MV-4-11 (cell line): ENCODE measurements at regions not wholly inside any gene's neighbourhood (a gene's known extent, or its start where the extent isn't known, plus 50 kb on each side); places are given as distances from the start of the nearest gene placed in this dataset.
A peak's percentile ranks its signal among the peaks of the same experiment; 100 is the strongest.
"Not testable (repeated sequence)": the region's sequence is repeated elsewhere in the genome, so short reads cannot be mapped to it uniquely, and the experiment has no call there.

Source experiments
- DNase-seq: peaks from one replicate; lab custom pipeline; 2025; lab: John Stamatoyannopoulos, UW

- no peak for DNase-seq
Observed at GRCh38 chr9:15033316-15033715, 123.1 kb upstream of the FREM1 start.

GRCh38 chr9:15032860-15033259, 122.6 kb upstream of the FREM1 start:
- DNase-seq = no peak

GRCh38 chr9:15021146-15021545, 110.9 kb upstream of the FREM1 start:
- no peak for DNase-seq

GRCh38 chr9:15018096-15018637, 107.9 kb upstream of the FREM1 start:
- DNase-seq = no peak

- no peak for DNase-seq
Observed at GRCh38 chr9:15010581-15010980, 100.4 kb upstream of the FREM1 start.

- DNase-seq = no peak
Observed at GRCh38 chr9:15007698-15008097, 97.5 kb upstream of the FREM1 start.

GRCh38 chr9:14994738-14995137, 84.5 kb upstream of the FREM1 start:
- peak; percentile 64 for DNase-seq

GRCh38 chr9:14993901-14994554, 83.8 kb upstream of the FREM1 start:
- no peak for DNase-seq

GRCh38 chr9:14993061-14993800, 83.0 kb upstream of the FREM1 start:
- DNase-seq = no peak

GRCh38 chr9:14992516-14992915, 82.3 kb upstream of the FREM1 start:
- DNase-seq = no peak

- peak; percentile 81 for DNase-seq
Observed at GRCh38 chr9:14992081-14992480, 81.9 kb upstream of the FREM1 start.

- not testable (repeated sequence) for DNase-seq
Observed at GRCh38 chr9:14990647-14991046, 80.4 kb upstream of the FREM1 start.

GRCh38 chr9:14989811-14990210, 79.6 kb upstream of the FREM1 start:
- DNase-seq = no peak

- DNase-seq = not testable (repeated sequence)
Observed at GRCh38 chr9:14989336-14989735, 79.1 kb upstream of the FREM1 start.

GRCh38 chr9:14987858-14988257, 77.6 kb upstream of the FREM1 start:
- no peak for DNase-seq

- no peak for DNase-seq
Observed at GRCh38 chr9:14985419-14985818, 75.2 kb upstream of the FREM1 start.

GRCh38 chr9:14983599-14983998, 73.4 kb upstream of the FREM1 start:
- no peak for DNase-seq

- DNase-seq = no peak
Observed at GRCh38 chr9:14981291-14981950, 71.2 kb upstream of the FREM1 start.

GRCh38 chr9:14978022-14979000, 68.1 kb upstream of the FREM1 start:
- no peak for DNase-seq

GRCh38 chr9:14967450-14968321, 57.5 kb upstream of the FREM1 start:
- no peak for DNase-seq
